H9 (cell line): ENCODE measurements at regions not wholly inside any gene's neighbourhood (a gene's known extent, or its start where the extent isn't known, plus 50 kb on each side); places are given as distances from the start of the nearest gene placed in this dataset.

Source experiments
- DNase-seq: peaks from one replicate; pipeline ENCODE4 v3.0.0-alpha.2; 2017
- H2AFZ ChIP-seq: one replicate; pipeline ENCODE4 v1.6.1; 2013; ENCODE audit warnings: mild to moderate bottlenecking, low read length, control low read depth, moderate library complexity
- H2AK5ac ChIP-seq: 2 replicates; pipeline ENCODE4 v1.6.1; 2013; ENCODE audit warnings: low read length, control low read depth, mixed read lengths; ENCODE audit not compliant: insufficient read length
- H2BK120ac ChIP-seq: one replicate; pipeline ENCODE4 v1.6.1; 2013; ENCODE audit warnings: low read depth, mild to moderate bottlenecking, low read length, control low read depth, inconsistent platforms; ENCODE audit not compliant: poor library complexity, severe bottlenecking
- H2BK12ac ChIP-seq: 2 replicates; pipeline ENCODE4 v1.6.1; 2013; ENCODE audit warnings: low read length, control low read depth, mixed read lengths, low read depth; ENCODE audit not compliant: insufficient read length
- H2BK15ac ChIP-seq: 2 replicates; pipeline ENCODE4 v1.6.1; 2013; ENCODE audit warnings: low read depth, low read length, control low read depth
- H2BK20ac ChIP-seq: one replicate; pipeline ENCODE4 v1.6.1; 2013; ENCODE audit warnings: low read depth, mild to moderate bottlenecking, low read length, control low read depth, inconsistent platforms; ENCODE audit not compliant: poor library complexity, severe bottlenecking
- H2BK5ac ChIP-seq: 2 replicates; pipeline ENCODE4 v1.6.1; 2013; ENCODE audit warnings: low read length, control low read depth, mixed read lengths; ENCODE audit not compliant: insufficient read length
- H3K14ac ChIP-seq: 2 replicates; pipeline ENCODE4 v1.6.1; 2013; ENCODE audit warnings: low read length, control low read depth; ENCODE audit not compliant: insufficient read depth
- H3K18ac ChIP-seq: 2 replicates; pipeline ENCODE4 v1.6.1; 2013; ENCODE audit warnings: low read depth, mild to moderate bottlenecking, mixed read lengths, low read length, control low read depth; ENCODE audit not compliant: insufficient read length
- H3K23ac ChIP-seq: 2 replicates; pipeline ENCODE4 v1.6.1; 2013; ENCODE audit warnings: low read length, control low read depth, mixed read lengths, low read depth; ENCODE audit not compliant: insufficient read length
- H3K23me2 ChIP-seq: 2 replicates; pipeline ENCODE4 v1.6.1; 2013; ENCODE audit warnings: low read depth, mild to moderate bottlenecking, mixed read lengths, low read length, control low read depth; ENCODE audit not compliant: insufficient read length, poor library complexity, severe bottlenecking
- H3K27ac ChIP-seq: 2 replicates; pipeline ENCODE4 v1.5.1; 2013; ENCODE audit warnings: low read length, control low read depth, mixed read lengths, low read depth; ENCODE audit not compliant: insufficient read length
- H3K27me3 ChIP-seq: 2 replicates; pipeline ENCODE4 v1.6.1; 2013; ENCODE audit warnings: low read length, control low read depth, inconsistent platforms; ENCODE audit not compliant: insufficient read depth
- H3K4ac ChIP-seq: 2 replicates; pipeline ENCODE4 v1.6.1; 2013; ENCODE audit warnings: low read depth, mild to moderate bottlenecking, control low read depth, inconsistent platforms, low read length, moderate library complexity
- H3K4me1 ChIP-seq: 2 replicates; pipeline ENCODE4 v1.6.1; 2013; ENCODE audit warnings: low read length, control low read depth, inconsistent platforms; ENCODE audit not compliant: insufficient read depth
- H3K4me2 ChIP-seq: 2 replicates; pipeline ENCODE4 v1.6.1; 2013; ENCODE audit warnings: low read length, control low read depth, mixed read lengths; ENCODE audit not compliant: insufficient read length, insufficient read depth
- H3K56ac ChIP-seq: 2 replicates; pipeline ENCODE4 v1.6.1; 2013; ENCODE audit warnings: low read depth, mild to moderate bottlenecking, mixed read lengths, low read length, control low read depth; ENCODE audit not compliant: insufficient read length
- H3K79me1 ChIP-seq: 2 replicates; pipeline ENCODE4 v1.6.1; 2013; ENCODE audit warnings: low read depth, mild to moderate bottlenecking, moderate library complexity, low read length, control low read depth, inconsistent platforms; ENCODE audit not compliant: insufficient read depth, poor library complexity, severe bottlenecking
- H3K79me2 ChIP-seq: 2 replicates; pipeline ENCODE4 v1.6.1; 2013; ENCODE audit warnings: low read length, control low read depth, inconsistent platforms; ENCODE audit not compliant: insufficient read depth
- H3K9ac ChIP-seq: 2 replicates; pipeline ENCODE4 v1.6.1; 2013; ENCODE audit warnings: low read length, control low read depth, mixed read lengths; ENCODE audit not compliant: insufficient read length; ENCODE audit errors: extremely low read depth
- H3K9me3 ChIP-seq: one replicate; pipeline ENCODE4 v1.6.1; 2013; ENCODE audit warnings: low read depth, low read length, inconsistent platforms; ENCODE audit not compliant: control insufficient read depth
- H3T11ph ChIP-seq: one replicate; pipeline ENCODE4 v1.6.1; 2013; ENCODE audit warnings: mild to moderate bottlenecking, low read length, control low read depth, inconsistent platforms
- H4K20me1 ChIP-seq: one replicate; pipeline ENCODE4 v1.6.1; 2013; ENCODE audit not compliant: control insufficient read depth, insufficient read length, insufficient read depth
- H4K5ac ChIP-seq: 2 replicates; pipeline ENCODE4 v1.6.1; 2013; ENCODE audit warnings: low read depth, mild to moderate bottlenecking, mixed read lengths, low read length, control low read depth; ENCODE audit not compliant: insufficient read length
- H4K8ac ChIP-seq: replicated peaks from 2 replicates; pipeline ENCODE4 v1.6.1; 2013; ENCODE audit warnings: low read length, control low read depth, mixed read lengths, low read depth; ENCODE audit not compliant: insufficient read length
- H4K91ac ChIP-seq: 2 replicates; pipeline ENCODE4 v1.6.1; 2013; ENCODE audit warnings: low read depth, mild to moderate bottlenecking, moderate library complexity, mixed read lengths, low read length, control low read depth; ENCODE audit not compliant: insufficient read length
- H3K27ac Mint-ChIP-seq, 3 experiments: 2 replicates in 2 of 3; 3 replicates in 1 of 3; pipeline ENCODE4 v1.8.0; 2020 to 2021; ENCODE audit warnings: mixed read lengths in 3 of 3, mild to moderate bottlenecking in 1 of 3, moderate library complexity in 1 of 3
- H3K27me3 Mint-ChIP-seq: 2 replicates; pipeline ENCODE4 v1.8.0; 2021; ENCODE audit warnings: low read depth, mild to moderate bottlenecking, moderate library complexity, mixed read lengths
- H3K36me3 Mint-ChIP-seq, 3 experiments: 2 replicates in 2 of 3; 3 replicates in 1 of 3; pipeline ENCODE4 v1.8.0; 2020 to 2021; ENCODE audit warnings: low read depth in 3 of 3, mixed read lengths in 3 of 3; ENCODE audit not compliant: insufficient read depth in 1 of 3
- H3K4me1 Mint-ChIP-seq, 2 experiments: 2 replicates each; pipeline ENCODE4 v1.8.0; 2020; ENCODE audit warnings: mixed read lengths in 2 of 2
- H3K4me3 Mint-ChIP-seq, 2 experiments: 2 replicates in 1 of 2; 3 replicates in 1 of 2; pipeline ENCODE4 v1.8.0; 2020 to 2021; ENCODE audit warnings: mild to moderate bottlenecking in 2 of 2, mixed read lengths in 2 of 2, moderate library complexity in 1 of 2
- H3K9me3 Mint-ChIP-seq, 2 experiments: 2 replicates in 1 of 2; 3 replicates in 1 of 2; pipeline ENCODE4 v1.8.0; 2020; ENCODE audit warnings: mild to moderate bottlenecking in 2 of 2, mixed read lengths in 2 of 2, moderate library complexity in 1 of 2
- CTCF ChIP-seq: fragments of 200-600 bp; sonication (generic); conservative IDR thresholded peaks from 3 replicates; pipeline ENCODE4 v1.8.0; 2021; ENCODE audit warnings: antibody characterized with exemption, mild to moderate bottlenecking
- WGBS: extraction: QIAGEN DNeasy Blood & Tissue Kit; methylation state at CpG from one replicate; pipeline ENCODE4 v1.1.7; 2013; ENCODE audit warnings: missing lambda C conversion rate, low lambda C conversion rate, mixed read lengths; ENCODE audit not compliant: insufficient read length; ENCODE audit errors: extremely low coverage; 5-methylcytosine and 5-hydroxymethylcytosine counted together

DNA sequence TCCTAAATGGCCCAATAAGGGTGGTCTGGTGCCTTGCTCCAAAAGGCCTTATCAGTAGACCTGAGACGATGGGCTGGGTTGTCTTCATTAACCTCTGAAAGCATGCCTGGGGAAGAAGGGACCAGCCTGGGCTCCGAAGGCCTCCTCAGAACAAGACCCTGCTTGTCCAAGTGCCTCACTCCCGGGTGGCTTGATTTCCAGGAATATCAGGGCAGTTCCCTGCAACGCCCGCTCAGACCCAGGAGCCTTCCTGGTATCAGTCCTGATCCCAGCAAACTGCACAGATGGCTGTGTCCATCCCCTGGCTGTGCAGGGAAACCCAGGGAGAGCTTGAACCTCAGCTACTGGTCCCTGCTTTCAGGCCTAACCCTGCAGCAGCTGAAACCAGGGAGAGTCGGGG, 49.9 kb upstream of the CUX1 start:
- TF ChIP-seq CTCF: no peak
- no peak for DNase-seq

More for the DNA sequence above, 49.9 kb upstream of the CUX1 start:
- Histone ChIP-seq H2BK12ac (no peak overlapping the region), H2AFZ (no peak overlapping the region), H4K8ac (no peak overlapping the region), H3K27ac (no peak overlapping the region), H4K20me1 (no peaks in the 10 kb centered on the region), H4K91ac (no peak overlapping the region), H3K9ac (no peak overlapping the region), H3K79me1 (no peaks in the 10 kb centered on the region), H3K23ac (no peak overlapping the region), H3K27me3 (no peaks in the 10 kb centered on the region), H3K23me2 (no peaks in the 10 kb centered on the region), H4K5ac (no peak overlapping the region), H3K4ac (no peak overlapping the region), H3K4me2 (no peak overlapping the region), H3K79me2 (no peaks in the 10 kb centered on the region), H3K56ac (no peak overlapping the region), H2AK5ac (no peak overlapping the region), H3T11ph (no peak overlapping the region), H2BK5ac (no peak overlapping the region), H2BK20ac (no peak overlapping the region), H2BK120ac (no peak overlapping the region), H2BK15ac (no peak overlapping the region), H3K18ac (no peak overlapping the region), H3K9me3 (no peaks in the 10 kb centered on the region), H3K14ac (no peak overlapping the region), H3K4me1 (no peaks in the 10 kb centered on the region)
- no peak overlapping the region for H3K27ac Mint-ChIP-seq
- no peaks in the 10 kb centered on the region; a peak in 2 of 5 replicates for H3K9me3 Mint-ChIP-seq
- peaks cover 2% of the 10 kb centered on the region for H3K27me3 Mint-ChIP-seq
- H3K4me1 Mint-ChIP-seq: no peaks in the 10 kb centered on the region
- no peaks in the 10 kb centered on the region for H3K36me3 Mint-ChIP-seq
- no peak overlapping the region for H3K4me3 Mint-ChIP-seq
- WGBS: no CpG with 5 or more reads among the region's 6 CpGs
